Thymus (tissue), 11 donors: ENCODE measurements at regions not wholly inside any gene's neighbourhood (a gene's known extent, or its start where the extent isn't known, plus 50 kb on each side); places are given as distances from the start of the nearest gene placed in this dataset.

Source experiments
- DNase-seq, 9 donors: peaks; one replicate each; pipeline ENCODE4 v3.0.0-alpha.2; 2013; ENCODE audit warnings: low spot score in 9 of 9, low read depth in 6 of 9, missing footprints in 1 of 9
- H3K27ac ChIP-seq, 2 donors: one replicate each; pipeline ENCODE4 v1.5.1; 2013; ENCODE audit warnings: control low read depth in 1 of 2, low read depth in 1 of 2, low read length in 1 of 2, mild to moderate bottlenecking in 1 of 2, moderate library complexity in 1 of 2
- H3K27me3 ChIP-seq, 2 donors: one replicate each; pipeline ENCODE4 v1.5.1; 2013; ENCODE audit warnings: low read length in 1 of 2; ENCODE audit not compliant: control insufficient read depth in 2 of 2, insufficient read depth in 1 of 2
- H3K36me3 ChIP-seq, 2 donors: one replicate each; pipeline ENCODE4 v1.5.1; 2013; ENCODE audit warnings: low read length in 1 of 2, mild to moderate bottlenecking in 1 of 2, moderate library complexity in 1 of 2; ENCODE audit not compliant: control insufficient read depth in 2 of 2, insufficient read depth in 2 of 2
- H3K4me1 ChIP-seq, 2 donors: one replicate each; pipeline ENCODE4 v1.5.1; 2013; ENCODE audit warnings: low read length in 2 of 2; ENCODE audit not compliant: control insufficient read depth in 2 of 2, insufficient read depth in 2 of 2
- H3K4me3 ChIP-seq, 2 donors: one replicate each; pipeline ENCODE4 v1.5.1; 2013; ENCODE audit warnings: low read length in 2 of 2, control low read depth in 1 of 2, mild to moderate bottlenecking in 1 of 2
- H3K9me3 ChIP-seq, 2 donors: one replicate each; pipeline ENCODE4 v1.5.1; 2013; ENCODE audit warnings: low read length in 1 of 2, mild to moderate bottlenecking in 1 of 2; ENCODE audit not compliant: control insufficient read depth in 2 of 2, insufficient read depth in 1 of 2
- WGBS: extraction: QIAGEN DNeasy Blood & Tissue Kit; methylation state at CpG from one replicate; pipeline ENCODE4 v1.1.7; 2013; 5-methylcytosine and 5-hydroxymethylcytosine counted together
- donor health status: healthy.

DNA sequence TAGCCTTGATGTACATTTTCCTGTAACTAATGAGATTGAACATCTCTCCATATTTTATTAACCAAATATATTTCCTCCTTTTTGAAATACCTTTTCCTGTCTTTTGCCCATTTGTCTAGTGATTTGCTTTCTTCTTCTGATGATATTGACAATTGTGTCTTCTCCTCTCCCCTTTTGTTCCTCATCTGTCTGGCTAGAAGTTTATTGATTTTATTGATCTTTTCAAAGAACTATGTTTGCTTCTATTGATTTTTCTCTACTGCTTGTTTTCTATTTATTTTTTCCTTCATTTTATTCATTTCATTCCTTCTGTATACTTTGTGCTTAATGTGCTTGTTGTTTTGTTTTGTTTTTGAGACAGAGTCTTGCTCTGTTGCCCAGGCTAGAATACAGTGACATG, 181.4 kb upstream of the SMIM23 start:
- Histone ChIP-seq H3K4me3 (no peak overlapping the region), H3K36me3 (no peaks in the 10 kb centered on the region), H3K4me1 (peaks cover 0 to 2% of the 10 kb centered on the region in 2 donors), H3K27me3 (no peaks in the 10 kb centered on the region), H3K9me3 (peaks cover 0 to 2% of the 10 kb centered on the region in 2 donors), H3K27ac (no peak overlapping the region)
- DNase-seq = no peak

- Histone ChIP-seq H3K27me3 (no peaks in the 10 kb centered on the region), H3K4me1 (no peaks in the 10 kb centered on the region), H3K36me3 (no peaks in the 10 kb centered on the region), H3K9me3 (no peaks in the 10 kb centered on the region), H3K27ac (no peak overlapping the region), H3K4me3 (no peak overlapping the region)
- no peak for DNase-seq
These were observed 179.1 kb upstream of the SMIM23 start for GRCh38 chr5:171606414-171607024.

GRCh38 chr5:171607863-171608262, 177.8 kb upstream of the SMIM23 start:
- Histone ChIP-seq H3K27ac (no peak overlapping the region), H3K9me3 (no peaks in the 10 kb centered on the region), H3K4me3 (no peak overlapping the region), H3K4me1 (no peaks in the 10 kb centered on the region), H3K27me3 (no peaks in the 10 kb centered on the region), H3K36me3 (no peaks in the 10 kb centered on the region)
- 93% methylated on average over 2 of the region's 2 CpGs for WGBS
- no peak for DNase-seq

GRCh38 chr5:171609806-171610452, 175.7 kb upstream of the SMIM23 start:
- H3K27me3 ChIP-seq = no peaks in the 10 kb centered on the region
- H3K9me3 ChIP-seq = no peaks in the 10 kb centered on the region
- H3K4me3 ChIP-seq = no peak overlapping the region
- no peak for DNase-seq
- no peak overlapping the region for H3K27ac ChIP-seq
- no peaks in the 10 kb centered on the region for H3K4me1 ChIP-seq
- 72% methylated on average over 3 of the region's 3 CpGs for WGBS
- H3K36me3 ChIP-seq = no peaks in the 10 kb centered on the region

DNA sequence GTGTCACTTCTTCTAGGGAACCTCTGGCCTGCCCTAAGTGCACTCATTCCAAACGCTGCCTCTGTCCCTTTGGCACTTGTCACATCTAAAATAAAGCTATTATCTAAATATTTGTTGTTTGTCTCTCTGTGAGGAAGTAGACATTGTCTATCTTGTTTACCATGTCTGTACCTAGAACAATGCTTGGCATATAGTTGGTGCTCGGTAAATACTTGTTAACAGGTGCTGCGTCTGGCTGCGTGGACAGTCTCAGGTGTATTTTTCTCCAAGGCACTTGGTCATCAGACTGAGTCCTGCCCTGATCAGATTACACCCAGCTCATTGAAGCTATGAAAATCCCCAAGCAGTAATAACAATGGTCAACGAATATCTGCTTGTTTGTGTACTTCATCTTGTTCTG, 174.9 kb upstream of the SMIM23 start:
- no peaks in the 10 kb centered on the region for H3K4me1 ChIP-seq
- no peak overlapping the region for H3K27ac ChIP-seq
- WGBS = 73% methylated on average over 5 of the region's 5 CpGs
- no peaks in the 10 kb centered on the region for H3K9me3 ChIP-seq
- H3K27me3 ChIP-seq = no peaks in the 10 kb centered on the region
- H3K36me3 ChIP-seq = no peaks in the 10 kb centered on the region
- H3K4me3 ChIP-seq = no peak overlapping the region
- DNase-seq = no peak

DNA sequence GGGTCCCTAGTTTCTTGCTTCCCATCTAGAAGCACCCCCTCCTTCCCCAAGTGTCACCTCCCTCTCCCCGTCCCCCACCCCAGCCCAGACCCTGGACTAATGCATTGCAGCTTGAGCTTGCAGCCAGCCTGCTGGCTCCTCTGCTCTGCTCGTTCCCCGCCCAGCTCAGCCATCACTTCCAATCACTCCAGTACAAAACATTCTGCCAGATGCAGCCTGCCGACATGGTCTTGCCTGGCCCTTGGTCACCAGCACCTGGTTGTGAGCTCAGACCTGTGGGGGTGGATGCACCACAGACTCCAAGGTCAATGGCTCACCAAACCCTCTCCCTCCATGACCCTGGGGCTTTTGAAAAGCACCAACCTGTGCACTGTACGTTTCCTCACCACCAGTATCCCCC, 172.9 kb upstream of the SMIM23 start:
- DNase-seq = no peak
- H3K27ac ChIP-seq = no peak overlapping the region
- no peaks in the 10 kb centered on the region for H3K36me3 ChIP-seq
- H3K9me3 ChIP-seq = no peaks in the 10 kb centered on the region
- no peak overlapping the region for H3K4me3 ChIP-seq
- WGBS = 97% methylated on average over 5 of the region's 5 CpGs
- H3K4me1 ChIP-seq = no peaks in the 10 kb centered on the region
- no peaks in the 10 kb centered on the region for H3K27me3 ChIP-seq

DNA sequence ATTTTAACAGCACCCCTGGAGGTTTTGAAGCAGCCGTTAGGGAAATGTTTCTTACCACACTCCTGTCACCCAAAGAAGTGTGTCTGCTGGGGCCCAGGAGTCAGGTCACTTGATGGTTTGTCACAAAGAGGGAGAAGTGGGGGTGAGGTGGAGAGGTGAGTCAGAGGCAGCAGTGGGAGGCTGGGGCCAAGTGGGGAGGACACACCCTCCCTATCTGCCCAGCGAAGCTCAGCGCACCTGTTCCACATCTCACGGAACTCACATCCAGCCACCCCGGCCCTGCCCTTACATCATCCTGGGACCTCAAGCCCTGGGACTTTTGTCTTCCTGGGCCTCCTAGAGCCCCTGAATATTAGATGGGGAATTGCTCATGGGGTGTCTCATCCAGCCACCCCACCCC, 171.1 kb upstream of the SMIM23 start:
- Histone ChIP-seq H3K36me3 (no peaks in the 10 kb centered on the region), H3K27ac (no peak overlapping the region), H3K4me1 (no peaks in the 10 kb centered on the region), H3K4me3 (no peak overlapping the region), H3K27me3 (no peaks in the 10 kb centered on the region), H3K9me3 (no peaks in the 10 kb centered on the region)
- no peak for DNase-seq
- WGBS = 95% methylated on average over 5 of the region's 5 CpGs

GRCh38 chr5:171614971-171615653, 170.5 kb upstream of the SMIM23 start:
- Histone ChIP-seq H3K36me3 (no peaks in the 10 kb centered on the region), H3K4me1 (no peaks in the 10 kb centered on the region), H3K27me3 (no peaks in the 10 kb centered on the region), H3K9me3 (no peaks in the 10 kb centered on the region), H3K4me3 (no peak overlapping the region), H3K27ac (no peak overlapping the region)
- no peak for DNase-seq
- WGBS = 92% methylated on average over 22 of the region's 22 CpGs

DNA sequence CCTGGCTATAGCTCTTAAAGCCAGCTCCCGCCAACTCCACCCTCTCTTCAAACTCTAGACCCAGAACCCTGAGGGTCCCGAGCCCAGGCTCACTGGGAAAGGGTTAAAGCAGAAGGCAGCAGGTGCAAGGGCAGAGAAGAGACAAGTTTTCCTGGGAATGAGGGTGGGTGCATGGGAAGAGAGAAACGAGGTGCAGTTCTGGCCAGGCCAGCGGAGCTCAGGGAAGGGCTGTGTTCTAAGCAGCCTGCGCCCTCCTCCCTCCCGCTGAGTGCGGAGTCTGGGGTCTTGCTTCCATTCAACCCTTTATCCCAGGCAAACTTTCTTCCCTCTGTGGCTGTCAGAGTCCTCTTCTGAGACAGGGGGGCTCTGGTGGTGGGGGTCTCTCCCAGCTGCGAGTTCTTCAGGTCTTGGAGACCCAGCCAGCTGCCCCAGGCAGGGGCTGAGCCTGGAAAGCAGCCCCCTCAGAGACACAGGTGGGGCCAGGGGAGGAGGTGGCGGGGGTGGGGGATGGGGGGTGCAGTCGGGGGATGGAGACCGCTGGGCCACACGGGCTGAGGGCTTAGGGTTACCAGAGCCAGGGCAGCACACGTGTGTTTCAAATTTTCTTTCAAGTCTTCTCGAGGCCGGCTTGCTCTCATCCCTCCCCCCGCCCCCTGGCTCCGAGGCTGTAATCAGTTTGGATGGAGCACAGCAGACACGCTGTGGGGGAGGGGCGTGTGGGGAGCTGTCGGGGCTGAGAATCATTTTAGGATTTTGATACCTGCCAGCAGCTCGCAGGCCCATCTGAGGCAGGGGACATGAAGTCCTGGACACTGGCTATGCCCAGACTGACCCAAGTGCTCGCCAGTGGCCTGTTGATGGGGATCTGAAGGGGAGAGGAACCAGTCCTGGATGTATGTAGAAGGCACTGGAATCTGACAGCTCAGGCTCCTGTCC, 169.6 kb upstream of the SMIM23 start:
- no peak overlapping the region for H3K4me3 ChIP-seq
- no peak for DNase-seq
- H3K4me1 ChIP-seq = no peaks in the 10 kb centered on the region
- H3K9me3 ChIP-seq = no peaks in the 10 kb centered on the region
- no peaks in the 10 kb centered on the region for H3K36me3 ChIP-seq
- WGBS = 85% methylated on average over 22 of the region's 22 CpGs
- H3K27ac ChIP-seq = no peak overlapping the region
- no peaks in the 10 kb centered on the region for H3K27me3 ChIP-seq
